Lung (tissue), 11 donors: ENCODE measurements at regions not wholly inside any gene's neighbourhood (a gene's known extent, or its start where the extent isn't known, plus 50 kb on each side); places are given as distances from the start of the nearest gene placed in this dataset.

Source experiments
- ATAC-seq: fragments of 200-7000 bp; cut with Tn5 transposase; one replicate; pipeline ENCODE4 v1.9.1; 2020; ENCODE audit warnings: moderate number of reproducible peaks; ENCODE audit not compliant: insufficient read depth, low FRiP score
- DNase-seq, 3 donors: peaks; one replicate each; pipeline ENCODE4 v3.0.0-alpha.2; 2013 to 2017
- H3K27ac ChIP-seq, 2 donors: one replicate each; pipeline ENCODE4 v1.5.1; 2013; ENCODE audit warnings: mild to moderate bottlenecking in 2 of 2, moderate library complexity in 2 of 2, control low read depth in 1 of 2, inconsistent platforms in 1 of 2, low read depth in 1 of 2, low read length in 1 of 2
- H3K27me3 ChIP-seq, 3 donors: one replicate each; pipeline ENCODE4 v1.5.1; 2013; ENCODE audit warnings: low read length in 2 of 3; ENCODE audit not compliant: control insufficient read depth in 3 of 3, insufficient read depth in 3 of 3
- H3K36me3 ChIP-seq, 4 donors: one replicate each; pipeline ENCODE4 v1.5.1; 2013; ENCODE audit warnings: low read length in 4 of 4, mild to moderate bottlenecking in 1 of 4, moderate library complexity in 1 of 4; ENCODE audit not compliant: control insufficient read depth in 4 of 4, insufficient read depth in 4 of 4
- H3K4me1 ChIP-seq, 5 donors: one replicate each; pipeline ENCODE4 v1.5.1; 2013; ENCODE audit warnings: low read length in 5 of 5, mild to moderate bottlenecking in 2 of 5, moderate library complexity in 1 of 5; ENCODE audit not compliant: control insufficient read depth in 5 of 5, insufficient read depth in 5 of 5
- H3K4me3 ChIP-seq: one replicate; pipeline ENCODE4 v1.5.1; 2013; ENCODE audit warnings: mild to moderate bottlenecking, control low read depth, moderate library complexity
- H3K9ac ChIP-seq, 2 donors: one replicate each; pipeline ENCODE4 v1.5.1; 2013; ENCODE audit warnings: low read length in 2 of 2, control low read depth in 1 of 2; ENCODE audit not compliant: insufficient read depth in 1 of 2
- H3K9me3 ChIP-seq, 4 donors: one replicate each; pipeline ENCODE4 v1.5.1; 2013; ENCODE audit warnings: low read length in 3 of 4, mild to moderate bottlenecking in 1 of 4, moderate library complexity in 1 of 4; ENCODE audit not compliant: control insufficient read depth in 4 of 4, insufficient read depth in 3 of 4
- CTCF ChIP-seq: IDR thresholded peaks from 2 replicates; pipeline ENCODE4 v1.5.1; 2012; ENCODE audit warnings: mild to moderate bottlenecking; ENCODE audit errors: control extremely low read depth, extremely low read depth
- WGBS, 2 donors: extraction: QIAGEN DNeasy Blood & Tissue Kit; methylation state at CpG; one replicate each; pipeline ENCODE4 v1.1.7; 2013; 5-methylcytosine and 5-hydroxymethylcytosine counted together
- donor health status: control.
- donor health status: control.
- donor health status: Bipolar disorder and iron deficiency.
- donor health status: healthy.
- donor health status: DM: yes; HTN: yes; CAD: no.

- Histone ChIP-seq H3K9me3 (no peaks in the 10 kb centered on the region), H3K36me3 (no peaks in the 10 kb centered on the region), H3K4me1 (no peaks in the 10 kb centered on the region), H3K27ac (no peak overlapping the region), H3K4me3 (no peak overlapping the region), H3K27me3 (no peaks in the 10 kb centered on the region), H3K9ac (no peak overlapping the region)
- TF ChIP-seq CTCF, result no peak
- WGBS, 2 donors, result 28 to 58% methylated on average over 4 of the region's 4 CpGs
- DNase-seq, result peak in 2 of 3 donors; percentile 11 to 32
- ATAC-seq, result no peak
Observed at GRCh38 chr10:28410420-28411135, 107.7 kb upstream of the MPP7 start.

GRCh38 chr10:28411136-28411460 lies 108.2 kb upstream of the MPP7 start:
- 90 to 93% methylated on average over 6 of the region's 6 CpGs for WGBS, 2 donors

GRCh38 chr10:28411648-28412047 lies 108.8 kb upstream of the MPP7 start:
- H3K9ac ChIP-seq, result no peak overlapping the region
- H3K27ac ChIP-seq, result no peak overlapping the region
- TF ChIP-seq CTCF, result no peak
- H3K27me3 ChIP-seq, result no peaks in the 10 kb centered on the region
- peaks cover 0 to 3% (median 0%) of the 10 kb centered on the region in 4 donors for H3K9me3 ChIP-seq
- DNase-seq (no peak), ATAC-seq (no peak)
- no peaks in the 10 kb centered on the region for H3K4me1 ChIP-seq
- no peaks in the 10 kb centered on the region for H3K36me3 ChIP-seq
- no peak overlapping the region for H3K4me3 ChIP-seq
- WGBS, 2 donors, result 63 to 68% methylated on average over 4 of the region's 4 CpGs

More at GRCh38 chr10:28411136-28411460, 108.2 kb upstream of the MPP7 start:
- TF ChIP-seq CTCF, result no peak
- Histone ChIP-seq H3K27me3 (no peaks in the 10 kb centered on the region), H3K36me3 (no peaks in the 10 kb centered on the region), H3K9me3 (peaks cover 0 to 2% (median 0%) of the 10 kb centered on the region in 4 donors), H3K4me3 (no peak overlapping the region), H3K9ac (no peak overlapping the region), H3K4me1 (no peaks in the 10 kb centered on the region), H3K27ac (no peak overlapping the region)
- DNase-seq (no peak), ATAC-seq (no peak)

DNA sequence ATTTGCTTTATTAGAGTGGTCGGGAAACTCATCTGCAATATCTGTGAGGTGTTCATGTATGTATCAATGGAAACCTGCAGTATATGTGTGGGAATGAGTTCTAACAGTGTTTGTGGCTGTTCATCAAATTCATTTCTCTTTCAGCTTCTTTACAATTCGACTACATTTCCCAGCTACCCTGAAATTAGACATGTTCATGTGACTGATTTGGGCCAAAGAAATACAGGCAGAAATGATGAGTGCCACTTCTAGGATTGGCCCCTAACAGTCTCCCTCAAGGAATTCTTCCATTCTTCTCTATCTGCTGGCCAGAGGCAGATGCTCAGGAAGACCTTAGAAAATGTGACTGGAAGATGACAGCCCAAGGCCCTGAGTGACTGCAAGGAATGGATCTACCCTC lies 114.8 kb upstream of the WAC start:
- Histone ChIP-seq H3K9me3 (peaks cover 0 to 6% (median 0%) of the 10 kb centered on the region in 4 donors), H3K36me3 (no peaks in the 10 kb centered on the region), H3K4me1 (no peaks in the 10 kb centered on the region), H3K27ac (no peak overlapping the region), H3K9ac (no peak overlapping the region), H3K27me3 (no peaks in the 10 kb centered on the region), H3K4me3 (no peak overlapping the region)
- no peak for TF ChIP-seq CTCF
- DNase-seq, result no peak
- ATAC-seq, result no peak
- 84 to 89% methylated on average over 2 of the region's 2 CpGs for WGBS, 2 donors
